IPS DF 6.9 (cell line): ENCODE measurements at regions not wholly inside any gene's neighbourhood (a gene's known extent, or its start where the extent isn't known, plus 50 kb on each side); places are given as distances from the start of the nearest gene placed in this dataset.
"Not testable (repeated sequence)": the region's sequence is repeated elsewhere in the genome, so short reads cannot be mapped to it uniquely, and the experiment has no call there.

Experiments used
- DNase-seq: peaks from one replicate; pipeline ENCODE4 v3.0.0-alpha.2; 2013; ENCODE audit warnings: low read depth, low spot score
- H3K27ac ChIP-seq: one replicate; pipeline ENCODE4 v1.5.1; 2013; ENCODE audit warnings: low read length, control low read depth
- H3K27me3 ChIP-seq: 2 replicates; pipeline ENCODE4 v1.6.1; 2013; ENCODE audit warnings: mild to moderate bottlenecking, low read length; ENCODE audit not compliant: control insufficient read depth, insufficient read depth
- H3K36me3 ChIP-seq: 2 replicates; pipeline ENCODE4 v1.6.1; 2013; ENCODE audit warnings: low read length; ENCODE audit not compliant: control insufficient read depth, insufficient read depth
- H3K4me1 ChIP-seq: 2 replicates; pipeline ENCODE4 v1.6.1; 2013; ENCODE audit warnings: low read length; ENCODE audit not compliant: control insufficient read depth, insufficient read depth
- H3K4me3 ChIP-seq: 2 replicates; pipeline ENCODE4 v1.5.1; 2013; ENCODE audit warnings: mild to moderate bottlenecking, low read length
- H3K9me3 ChIP-seq: 2 replicates; pipeline ENCODE4 v1.6.1; 2013; ENCODE audit warnings: low read length, inconsistent platforms; ENCODE audit not compliant: control insufficient read depth, insufficient read depth
- WGBS: extraction: QIAGEN DNeasy Blood & Tissue Kit; methylation state at CpG from one replicate; pipeline ENCODE4 v1.1.7; 2013; ENCODE audit warnings: mixed read lengths, missing lambda C conversion rate; ENCODE audit not compliant: insufficient read length, insufficient coverage; 5-methylcytosine and 5-hydroxymethylcytosine counted together

DNA sequence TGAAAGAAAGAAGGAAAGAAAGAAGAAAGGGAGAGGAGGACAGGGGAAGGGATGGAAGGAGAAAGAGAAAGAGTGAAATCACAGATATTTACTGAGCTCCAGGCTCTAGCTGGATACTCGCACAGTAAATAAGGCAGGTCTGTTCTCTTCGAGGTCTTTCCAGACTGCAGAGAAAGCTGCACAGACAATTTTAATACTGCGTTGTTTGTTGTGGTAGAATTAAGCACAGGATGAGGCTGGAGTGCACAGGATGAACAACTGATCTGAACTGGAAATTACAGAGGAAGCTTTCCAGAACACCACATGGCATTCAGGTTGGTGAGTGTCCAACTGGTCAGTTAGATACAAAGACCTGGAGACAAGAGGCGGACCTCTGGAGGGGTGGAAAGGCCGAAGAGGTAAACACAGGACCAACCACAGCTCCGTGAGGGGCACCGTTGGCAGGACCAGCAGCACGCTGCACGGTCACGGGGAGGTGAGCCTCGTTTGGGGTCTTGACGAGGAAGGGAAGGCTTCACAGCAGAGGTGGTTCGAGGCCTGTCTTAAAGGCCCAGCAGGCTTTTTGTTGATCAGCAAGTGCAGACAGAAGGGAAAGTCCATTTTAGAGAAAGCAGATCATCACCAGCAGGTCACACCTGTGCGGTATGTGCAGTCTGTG lies 121.7 kb downstream of the ATP6V0E2 start:
- H3K4me3 ChIP-seq, H3K36me3 ChIP-seq, DNase-seq, H3K27me3 ChIP-seq, H3K4me1 ChIP-seq, H3K27ac ChIP-seq, H3K9me3 ChIP-seq: not testable (repeated sequence)
- WGBS = no CpG with 5 or more reads among the region's 14 CpGs

DNA sequence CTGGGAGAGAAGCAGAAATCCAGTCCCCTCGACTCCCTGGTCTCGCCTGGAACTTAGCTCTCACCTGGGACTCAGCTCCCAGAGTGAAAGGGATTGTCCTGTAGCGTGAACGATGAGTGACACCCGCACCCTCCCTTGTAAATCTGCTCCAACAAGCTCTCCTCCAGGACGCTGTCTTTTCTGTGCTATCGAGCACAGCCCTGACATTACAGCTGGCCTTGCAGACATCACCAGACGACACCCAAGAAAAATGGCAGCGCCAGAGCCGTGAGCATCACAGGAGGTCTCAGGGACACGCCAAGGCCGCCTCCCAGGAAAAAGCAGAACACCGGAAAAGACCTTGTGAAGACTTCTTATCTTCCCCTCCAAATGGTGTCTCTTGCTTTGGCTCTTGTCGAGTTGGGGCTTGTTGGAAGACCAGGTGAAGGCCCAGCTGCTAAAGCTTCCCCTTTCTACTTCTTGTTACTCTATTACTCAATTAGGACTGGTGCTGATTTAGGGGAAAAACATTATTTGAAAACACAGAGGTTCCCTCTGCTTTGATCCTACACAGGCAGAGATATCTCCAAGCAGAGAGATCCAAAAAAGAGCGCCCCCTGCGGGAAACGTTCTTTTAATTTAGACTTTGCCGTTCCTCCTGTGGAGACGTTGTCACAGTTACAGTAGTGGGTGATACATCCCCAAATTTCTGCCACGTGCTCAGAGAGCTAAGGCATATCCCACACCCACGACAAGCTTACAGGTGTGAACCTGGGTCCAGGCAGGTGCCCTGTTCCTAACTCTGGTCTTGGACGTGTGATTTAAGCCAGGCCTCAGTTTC lies 127.2 kb downstream of the ATP6V0E2 start:
- not testable (repeated sequence) for H3K4me1 ChIP-seq, DNase-seq, H3K9me3 ChIP-seq, H3K27ac ChIP-seq, H3K4me3 ChIP-seq, H3K36me3 ChIP-seq, H3K27me3 ChIP-seq
- no CpG with 5 or more reads among the region's 22 CpGs for WGBS

DNA sequence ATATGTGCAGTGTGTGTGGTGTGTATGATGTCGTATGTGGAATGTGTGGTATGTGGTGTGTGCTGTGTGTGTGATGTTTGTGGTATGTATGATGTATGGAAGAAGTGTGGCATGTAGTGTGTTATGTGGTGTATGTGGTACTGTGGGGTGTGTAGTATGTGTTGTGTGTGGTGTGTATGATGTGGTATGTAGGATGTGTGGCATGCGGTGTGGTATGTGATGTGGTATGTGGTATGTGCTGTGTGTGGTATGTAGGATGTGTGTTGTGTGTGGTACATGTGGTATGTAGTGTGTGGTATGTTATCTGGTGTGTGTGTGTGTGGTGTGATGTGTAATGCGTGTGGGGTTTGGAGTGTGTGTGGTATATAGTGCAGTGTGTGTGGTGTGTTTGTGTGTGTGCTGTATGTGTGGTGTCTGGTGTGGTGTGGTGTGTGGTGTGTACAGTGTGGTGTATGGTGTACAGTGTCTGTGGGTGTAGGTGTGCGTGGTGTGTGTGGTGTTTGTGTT lies 129.6 kb downstream of the ATP6V0E2 start:
- no peak for DNase-seq
- H3K4me1 ChIP-seq = no peaks in the 10 kb centered on the region; the same call in 1 of the 2 replicates
- H3K36me3 ChIP-seq = no peaks in the 10 kb centered on the region
- H3K4me3 ChIP-seq = no peak overlapping the region
- no peak overlapping the region for H3K27ac ChIP-seq
- no peaks in the 10 kb centered on the region for H3K9me3 ChIP-seq
- H3K27me3 ChIP-seq = no peaks in the 10 kb centered on the region
- over 99% methylated on average over 4 of the region's 4 CpGs for WGBS

DNA sequence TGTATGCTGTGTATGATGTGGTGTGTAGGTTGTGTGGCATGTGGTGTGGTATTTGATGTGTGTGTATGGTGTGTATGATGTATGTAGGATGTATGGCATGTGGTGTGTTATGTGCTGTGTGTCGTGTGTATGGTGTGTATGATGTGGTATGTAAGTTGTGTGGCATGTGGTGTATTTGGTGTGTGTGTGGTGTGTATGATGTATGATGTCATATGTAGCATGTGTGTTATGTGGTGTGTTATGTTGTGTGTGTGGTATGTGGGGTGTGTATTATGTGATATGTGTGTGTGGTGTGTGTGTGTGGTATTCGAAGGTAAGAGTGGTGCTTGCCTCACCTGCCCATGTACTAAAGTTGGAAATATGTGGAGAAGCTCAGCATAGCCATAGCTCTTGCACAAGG lies 130.2 kb downstream of the ATP6V0E2 start:
- WGBS = 100% methylated on average over 1 of the region's 2 CpGs
- not testable (repeated sequence) for H3K4me3 ChIP-seq, H3K27me3 ChIP-seq

DNA sequence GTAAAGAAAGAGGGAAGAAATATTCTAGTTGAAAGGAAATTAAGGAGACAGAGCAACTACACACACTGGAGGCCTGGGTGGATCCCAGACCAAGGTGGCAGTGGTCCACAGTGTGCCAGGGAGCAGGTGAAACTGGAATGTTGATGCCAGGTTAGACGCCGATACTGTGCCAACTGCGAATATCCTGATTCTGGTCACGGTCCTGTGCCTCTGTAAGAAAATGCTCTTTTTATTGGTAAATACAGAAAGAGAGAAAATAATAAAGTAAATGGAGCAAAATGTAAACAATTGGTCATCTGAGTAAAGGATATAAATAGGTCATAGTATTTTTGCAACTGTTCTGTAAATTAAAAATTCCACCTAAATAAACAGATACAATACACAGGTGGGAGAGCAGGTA lies 131.1 kb downstream of the ATP6V0E2 start:
- not testable (repeated sequence) for H3K27ac ChIP-seq, H3K36me3 ChIP-seq, H3K9me3 ChIP-seq, H3K27me3 ChIP-seq, DNase-seq, H3K4me3 ChIP-seq, H3K4me1 ChIP-seq
- WGBS = no CpG with 5 or more reads among the region's 4 CpGs

More for the DNA sequence above, 130.2 kb downstream of the ATP6V0E2 start:
- H3K4me1 ChIP-seq, H3K27ac ChIP-seq, H3K36me3 ChIP-seq, H3K9me3 ChIP-seq, DNase-seq: not testable (repeated sequence)

DNA sequence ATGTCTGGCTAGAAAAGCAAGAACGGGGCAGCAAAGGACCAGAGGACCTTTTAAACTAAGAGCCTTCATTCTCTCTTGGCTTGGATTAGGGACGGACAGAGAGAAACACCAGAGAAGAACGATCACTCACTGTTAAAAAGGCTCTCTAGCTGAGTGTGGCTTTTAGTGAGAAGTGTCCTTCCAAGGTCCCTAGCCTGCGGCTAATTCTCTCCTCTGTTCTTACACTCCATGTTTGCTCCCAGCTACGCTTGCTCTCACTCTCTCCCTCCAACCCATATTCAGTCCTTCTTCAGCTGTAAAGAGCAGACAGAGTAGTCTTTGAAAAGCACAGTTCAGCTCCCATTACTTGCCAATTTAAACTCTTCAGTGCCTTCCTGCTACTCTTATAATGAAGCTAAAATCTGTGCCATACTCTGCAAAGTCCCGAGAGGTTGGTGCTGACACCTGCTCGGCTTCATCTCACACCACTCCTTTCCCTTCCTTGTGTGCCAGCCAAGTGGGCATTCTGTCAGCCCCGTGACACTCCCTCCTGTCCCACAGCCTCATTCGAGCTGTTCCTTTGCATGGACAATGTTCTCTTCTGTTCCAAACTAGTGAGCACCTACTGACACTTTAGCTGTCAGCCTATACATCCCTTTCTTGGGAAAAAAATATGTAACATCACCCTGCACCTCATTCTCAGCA lies 136.0 kb downstream of the ATP6V0E2 start:
- not testable (repeated sequence) for DNase-seq, H3K4me1 ChIP-seq, H3K4me3 ChIP-seq, H3K27ac ChIP-seq, H3K27me3 ChIP-seq, H3K36me3 ChIP-seq, H3K9me3 ChIP-seq
- WGBS = no CpG with 5 or more reads among the region's 9 CpGs

DNA sequence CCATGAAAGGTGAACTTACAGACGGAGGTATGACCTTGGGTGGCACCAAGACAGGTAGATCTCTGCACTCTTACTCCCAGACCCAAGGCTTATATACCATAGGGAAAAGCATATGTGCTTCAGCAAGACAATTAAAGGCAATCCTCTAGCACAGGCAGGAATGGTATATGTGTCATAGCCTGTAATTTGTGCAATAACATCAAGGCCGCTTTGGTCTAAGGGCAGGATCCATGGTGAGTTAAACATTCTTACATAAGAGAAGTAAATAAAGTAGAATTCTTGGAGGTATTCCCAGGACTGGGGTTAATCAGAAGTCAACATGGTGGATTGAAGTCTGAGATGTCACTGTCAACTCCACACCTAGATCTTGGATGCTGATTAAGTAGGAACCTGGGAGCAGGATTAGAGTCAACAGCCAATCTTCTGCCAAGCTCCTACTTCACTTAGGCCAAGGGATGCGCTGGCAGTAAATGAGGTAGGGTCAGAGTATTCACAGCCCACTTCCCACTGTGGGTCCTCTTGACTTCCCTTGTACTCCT lies 143.0 kb downstream of the ATP6V0E2 start:
- not testable (repeated sequence) for H3K4me3 ChIP-seq, H3K4me1 ChIP-seq, H3K9me3 ChIP-seq, H3K36me3 ChIP-seq, DNase-seq, H3K27ac ChIP-seq, H3K27me3 ChIP-seq
- WGBS = no CpG with 5 or more reads among the region's 3 CpGs

DNA sequence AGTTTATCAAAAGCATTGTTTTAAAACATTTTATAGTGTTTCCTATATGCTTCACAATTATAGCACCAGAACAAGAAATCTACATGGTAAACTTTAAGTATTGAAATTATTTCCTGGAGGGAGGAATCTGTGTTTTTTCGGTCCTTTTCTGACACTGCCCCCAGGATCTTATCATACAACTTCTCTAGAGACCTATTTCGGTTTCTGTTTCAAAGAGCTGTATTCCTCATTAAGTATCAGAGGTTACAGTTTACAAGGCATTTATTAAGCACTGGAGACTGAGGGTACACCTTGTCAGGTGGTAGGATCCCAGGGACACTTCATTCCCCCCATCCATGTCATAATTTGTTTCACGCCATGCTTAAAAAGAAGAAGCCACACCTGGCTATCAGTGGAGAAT lies 146.4 kb downstream of the ATP6V0E2 start:
- not testable (repeated sequence) for H3K27ac ChIP-seq, H3K4me3 ChIP-seq, H3K36me3 ChIP-seq, DNase-seq, H3K27me3 ChIP-seq, H3K9me3 ChIP-seq, H3K4me1 ChIP-seq
- WGBS = no CpG with 5 or more reads among the region's 3 CpGs

DNA sequence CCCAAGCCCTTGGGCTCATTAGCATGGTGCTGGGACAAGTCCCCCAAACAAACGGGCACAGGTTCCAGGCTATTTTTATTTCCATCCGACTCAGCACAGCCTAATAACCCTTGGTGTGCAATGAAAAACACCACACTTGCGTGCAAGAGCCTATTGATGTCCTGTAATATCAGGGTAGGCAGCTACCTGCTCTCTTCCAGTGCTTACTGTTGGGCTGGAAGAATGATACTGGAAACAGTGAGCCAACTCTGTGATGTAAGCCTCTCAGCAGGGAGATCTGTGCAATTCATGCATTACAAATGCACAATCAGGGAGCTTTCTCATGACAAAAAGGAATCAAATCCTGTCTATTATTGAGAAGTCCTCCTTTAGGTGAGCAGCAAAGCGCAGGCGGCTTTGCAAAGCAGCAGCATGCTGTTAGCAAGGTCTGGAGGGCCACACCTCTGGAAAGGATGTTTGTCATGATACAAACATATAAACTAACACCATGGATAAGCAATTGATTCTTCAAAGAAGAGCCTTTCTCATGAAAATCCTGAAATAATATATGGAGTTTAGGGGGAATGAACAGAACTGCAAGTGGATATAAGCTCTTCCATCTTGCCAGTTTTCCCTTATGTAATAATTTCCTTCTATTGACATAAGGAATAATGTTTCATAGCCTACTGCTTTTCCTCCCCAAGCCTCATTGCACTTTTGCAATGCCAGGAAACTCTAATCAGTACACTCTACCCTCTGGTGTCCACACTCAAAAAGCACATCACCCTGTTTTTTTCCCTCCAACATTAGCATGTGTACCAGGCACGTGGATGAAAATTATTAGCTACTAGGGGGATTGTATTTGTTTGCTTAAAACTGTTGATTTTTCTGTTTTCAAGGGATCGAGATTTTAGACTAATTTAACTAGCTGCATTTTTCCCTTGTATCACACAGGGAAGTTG lies 151.1 kb downstream of the ATP6V0E2 start:
- H3K27me3 ChIP-seq, H3K27ac ChIP-seq, H3K9me3 ChIP-seq, H3K4me1 ChIP-seq, DNase-seq, H3K4me3 ChIP-seq, H3K36me3 ChIP-seq: not testable (repeated sequence)
- WGBS = no CpG with 5 or more reads among the region's 7 CpGs
